G401 (cell line): ENCODE measurements at regions not wholly inside any gene's neighbourhood (a gene's known extent, or its start where the extent isn't known, plus 50 kb on each side); places are given as distances from the start of the nearest gene placed in this dataset.

Experiments
- DNase-seq: peaks from one replicate; pipeline ENCODE4 v3.0.0-alpha.2; 2015; ENCODE audit warnings: low spot score
- in situ Hi-C: cut with HindIII; loops from 2 replicates; pipeline ENCODE4 v1.10.0; 2016; ENCODE audit warnings: low sequenced_read_pairs, mixed read lengths

- no peak for DNase-seq
- in situ Hi-C loops, result no loop called here
Measured at GRCh38 chr18:7341581-7342337, 110.9 kb downstream of the LRRC30 start.

- DNase-seq, result no peak
- in situ Hi-C loops, result no loop called here
Measured at GRCh38 chr18:7349181-7349837, 118.4 kb downstream of the LRRC30 start.

- DNase-seq, result no peak
- in situ Hi-C loops, result no loop called here
Measured at GRCh38 chr18:7358989-7359726, 128.3 kb downstream of the LRRC30 start.

GRCh38 chr18:7360606-7361170, 129.8 kb downstream of the LRRC30 start:
- in situ Hi-C loops, result no loop called here
- no peak for DNase-seq

- no peak for DNase-seq
- in situ Hi-C loops, result no loop called here
Measured at GRCh38 chr18:7363338-7363737, 132.4 kb downstream of the LRRC30 start.

- in situ Hi-C loops, result no loop called here
- DNase-seq, result no peak
Measured at GRCh38 chr18:7366597-7366996, 135.7 kb downstream of the LRRC30 start.

GRCh38 chr18:7367336-7367735, 136.4 kb downstream of the LRRC30 start:
- no peak for DNase-seq
- in situ Hi-C loops, result no loop called here

- in situ Hi-C loops, result no loop called here
- no peak for DNase-seq
Measured at GRCh38 chr18:7369006-7369405, 138.1 kb downstream of the LRRC30 start.

- in situ Hi-C loops, result no loop called here
- DNase-seq, result no peak
Measured at GRCh38 chr18:7370375-7370774, 139.5 kb downstream of the LRRC30 start.

GRCh38 chr18:7370802-7371201, 139.9 kb downstream of the LRRC30 start:
- DNase-seq, result no peak
- in situ Hi-C loops, result no loop called here

- in situ Hi-C loops, result no loop called here
Measured at GRCh38 chr18:7373441-7373840, 142.6 kb downstream of the LRRC30 start.

GRCh38 chr18:7381307-7381706, 150.4 kb downstream of the LRRC30 start:
- in situ Hi-C loops, result no loop called here
- DNase-seq, result no peak

More at GRCh38 chr18:7373441-7373840, 142.6 kb downstream of the LRRC30 start:
- DNase-seq, result no peak

- no peak for DNase-seq
- in situ Hi-C loops, result no loop called here
Measured at GRCh38 chr18:7382328-7383001, 151.6 kb downstream of the LRRC30 start.

GRCh38 chr18:7383002-7383980, 152.4 kb downstream of the LRRC30 start:
- in situ Hi-C loops, result no loop called here
- no peak for DNase-seq

GRCh38 chr18:7388741-7389140, 157.9 kb downstream of the LRRC30 start:
- in situ Hi-C loops, result no loop called here
- no peak for DNase-seq

GRCh38 chr18:7390731-7391492, 160.0 kb downstream of the LRRC30 start:
- in situ Hi-C loops, result no loop called here
- no peak for DNase-seq

- in situ Hi-C loops, result no loop called here
- no peak for DNase-seq
Measured at GRCh38 chr18:7393080-7393479, 162.2 kb downstream of the LRRC30 start.
